Right lobe of liver (tissue), 6 donors: ENCODE measurements at regions not wholly inside any gene's neighbourhood (a gene's known extent, or its start where the extent isn't known, plus 50 kb on each side); places are given as distances from the start of the nearest gene placed in this dataset.

Experiments used
- ATAC-seq, 4 donors: fragments of 200-7000 bp; cut with Tn5 transposase; one replicate each; pipeline ENCODE4 v1.9.1; 2020; ENCODE audit warnings: mild to moderate bottlenecking in 4 of 4, moderate library complexity in 4 of 4
- DNase-seq, 3 donors: peaks; one replicate each; pipeline ENCODE4 v3.0.0-alpha.2; 2020
- H3K27ac ChIP-seq, 3 donors: fragments of 200-600 bp; one replicate each; pipeline ENCODE4 v1.8.0; 2022
- H3K27me3 ChIP-seq, 2 donors: fragments of 200-600 bp; one replicate each; pipeline ENCODE4 v1.8.0; 2022
- H3K36me3 ChIP-seq, 4 donors: fragments of 200-600 bp; sonication (generic) in 1 of 4; one replicate each; pipeline versions ENCODE4 v1.5.1 to v1.8.0; 2017 to 2022; ENCODE audit warnings: control low read depth in 1 of 4
- H3K4me1 ChIP-seq, 4 donors: fragments of 200-600 bp; sonication (generic) in 1 of 4; one replicate each; pipeline versions ENCODE4 v1.5.1 to v1.8.0; 2017 to 2022; ENCODE audit warnings: control low read depth in 1 of 4
- H3K4me3 ChIP-seq, 3 donors: fragments of 200-600 bp; one replicate each; pipeline ENCODE4 v1.8.0; 2022
- H3K9me3 ChIP-seq, 4 donors: fragments of 200-600 bp; sonication (generic) in 1 of 4; one replicate each; pipeline versions ENCODE4 v1.5.1 to v1.8.0; 2017 to 2022; ENCODE audit warnings: control low read depth in 1 of 4
- CTCF ChIP-seq, 4 donors: fragments of 200-600 bp in 3 of 4; fragments of 450-650 bp in 1 of 4; IDR thresholded peaks; one replicate each; pipeline versions ENCODE4 v1.5.1 to v1.8.0; 2016 to 2022; ENCODE audit warnings: antibody characterized with exemption in 4 of 4, mild to moderate bottlenecking in 2 of 4
- POLR2A ChIP-seq: fragments of 450-650 bp; IDR thresholded peaks from one replicate; pipeline ENCODE4 v1.6.1; 2017; ENCODE audit warnings: antibody characterized with exemption, mild to moderate bottlenecking
- WGBS: methylation state at CpG from one replicate; pipeline ENCODE4 v1.1.6; 2018; ENCODE audit warnings: low coverage, low lambda C conversion rate; ENCODE audit not compliant: insufficient coverage; ENCODE audit errors: missing lambda C conversion rate; 5-methylcytosine and 5-hydroxymethylcytosine counted together
- intact Hi-C, 2 donors: fragments of 100-400 bp; cut with DNase I; formaldehyde crosslinking; loops; one replicate each; pipeline versions ENCODE4 v1.11.2 to v1.14.1; 2022
- donor health status: DM: no; HTN: yes; CAD: no.
- donor health status: DM: no; HTN: no; CAD: no.
- donor health status: DM: no; HTN: no; CAD: no.
- donor health status: DM: no; HTN: yes; CAD: no.
- donor health status: DM: no; HTN: yes; CAD: no.

- ATAC-seq (peak; percentile 84 to 95 (median 91)), DNase-seq (peak in 2 of 3 donors; percentile 46 to 73)
- H3K27me3 ChIP-seq: no peaks in the 10 kb centered on the region
- peaks cover 0 to 11% (median 0%) of the 10 kb centered on the region in 4 donors for H3K4me1 ChIP-seq
- peak overlapping the region; percentile 11 to 48 (median 12) for H3K27ac ChIP-seq
- 66% methylated on average over 13 of the region's 16 CpGs for WGBS
- TF ChIP-seq CTCF (IDR thresholded peaks at IDR 0.05) (no peak), POLR2A (no peak)
- intact Hi-C loops: no loop called here
- no peaks in the 10 kb centered on the region for H3K9me3 ChIP-seq
- H3K4me3 ChIP-seq: peak overlapping the region; percentile 6 to 31 (median 22)
- peaks cover 0 to 5% (median 0%) of the 10 kb centered on the region in 4 donors for H3K36me3 ChIP-seq
These were observed 111.9 kb downstream of the HAUS1 start for GRCh38 chr18:46215902-46216723.

- DNase-seq (no peak), ATAC-seq (no peak)
- H3K9me3 ChIP-seq: no peaks in the 10 kb centered on the region
- intact Hi-C loops: no loop called here
- no peak overlapping the region for H3K27ac ChIP-seq
- peaks cover 0 to 5% (median 0%) of the 10 kb centered on the region in 4 donors for H3K36me3 ChIP-seq
- H3K4me1 ChIP-seq: peaks cover 0 to 5% (median 0%) of the 10 kb centered on the region in 4 donors
- WGBS: 93% methylated on average over 3 of the region's 3 CpGs
- no peak overlapping the region for H3K4me3 ChIP-seq
- H3K27me3 ChIP-seq: no peaks in the 10 kb centered on the region
- TF ChIP-seq CTCF (IDR thresholded peaks at IDR 0.05): no peak
- TF ChIP-seq POLR2A: no peak
These were observed 115.9 kb downstream of the HAUS1 start for GRCh38 chr18:46220116-46220515.

- Histone ChIP-seq H3K4me1 (no peaks in the 10 kb centered on the region), H3K4me3 (no peak overlapping the region), H3K36me3 (no peaks in the 10 kb centered on the region), H3K9me3 (no peaks in the 10 kb centered on the region), H3K27me3 (no peaks in the 10 kb centered on the region), H3K27ac (no peak overlapping the region)
- TF ChIP-seq CTCF (IDR thresholded peaks at IDR 0.05) (no peak), POLR2A (no peak)
- 84% methylated on average over 3 of the region's 3 CpGs for WGBS
- ATAC-seq: no peak
- intact Hi-C loops: no loop called here
- no peak for DNase-seq
These were observed 117.9 kb downstream of the HAUS1 start for GRCh38 chr18:46222093-46222492.

- H3K9me3 ChIP-seq: no peaks in the 10 kb centered on the region
- intact Hi-C loops: no loop called here
- no peak for TF ChIP-seq CTCF (IDR thresholded peaks at IDR 0.05)
- TF ChIP-seq POLR2A: no peak
- no peaks in the 10 kb centered on the region for H3K36me3 ChIP-seq
- ATAC-seq (no peak), DNase-seq (no peak)
- no peak overlapping the region for H3K27ac ChIP-seq
- H3K4me1 ChIP-seq: no peaks in the 10 kb centered on the region
- WGBS: 59% methylated on average over 8 of the region's 8 CpGs
- H3K27me3 ChIP-seq: no peaks in the 10 kb centered on the region
- H3K4me3 ChIP-seq: no peak overlapping the region
These were observed 118.7 kb downstream of the HAUS1 start for GRCh38 chr18:46222710-46223360.
